ENCODE measurements at regions not wholly inside any gene's neighbourhood (a gene's known extent, or its start where the extent isn't known, plus 50 kb on each side); places are given as distances from the start of the nearest gene placed in this dataset.

- TF ChIP-seq CTCF (IDR thresholded peaks at IDR 0.05; ENCODE audit: low read length) (no peak), EZH2phosphoT487 (IDR thresholded peaks at IDR 0.05; ENCODE audit: low read length) (no peak), EZH2 (optimal IDR thresholded peaks at IDR 0.05; ENCODE audit: low read depth, low read length) (no peak)
Measured at GRCh38 chr4:180059216-180059881, 2183.9 kb upstream of the TENM3 start.

Data from MM.1S (cell line).